IMR-90 (cell line): ENCODE measurements at regions not wholly inside any gene's neighbourhood (a gene's known extent, or its start where the extent isn't known, plus 50 kb on each side); places are given as distances from the start of the nearest gene placed in this dataset.

Experiments used
- ATAC-seq: fragments of 200-7000 bp; cut with Tn5 transposase; 2 replicates; pipeline ENCODE4 v1.9.1; 2020; ENCODE audit warnings: low read depth, mild to moderate bottlenecking, moderate library complexity
- BruUV-seq: library from RNA; stranded (reverse); fragments of 400-500 nt; replicated peaks from 2 replicates; lab custom pipeline; 2021; lab: Mats Ljungman, UMichigan
- CTCF ChIA-PET: fragments of 300-600 bp; formaldehyde crosslinking; extraction: SDS; loops from one replicate; lab custom pipeline; 2021; ENCODE audit warnings: antibody characterized with exemption; lab: Yijun Ruan, JAX
- POLR2A ChIA-PET: fragments of 300-600 bp; sonication (Branson Sonifier 250); formaldehyde crosslinking; loops from one replicate; lab custom pipeline; 2022; ENCODE audit warnings: antibody characterized with exemption; ENCODE audit not compliant: unreplicated experiment; lab: Charles Lee
- DNase-seq: peaks from one replicate; pipeline ENCODE4 v3.0.0; 2013
- H2AFZ ChIP-seq: replicated peaks from 2 replicates; pipeline ENCODE3; 2013; ENCODE audit warnings: low read length, mild to moderate bottlenecking; ENCODE audit not compliant: poor library complexity
- H2AK5ac ChIP-seq: 2 replicates; pipeline ENCODE4 v1.6.1; 2013; ENCODE audit warnings: low read depth, low read length, inconsistent platforms
- H2AK9ac ChIP-seq: replicated peaks from 2 replicates; pipeline ENCODE3; 2013; ENCODE audit warnings: mild to moderate bottlenecking, low read depth, low read length, moderate library complexity; ENCODE audit not compliant: poor library complexity
- H2BK120ac ChIP-seq: 2 replicates; pipeline ENCODE4 v1.6.1; 2013; ENCODE audit warnings: low read depth, low read length, inconsistent platforms
- H2BK15ac ChIP-seq: 3 replicates; pipeline ENCODE4 v1.6.1; 2013; ENCODE audit warnings: low read depth, low read length, inconsistent platforms
- H2BK20ac ChIP-seq: 2 replicates; pipeline ENCODE4 v1.6.1; 2013; ENCODE audit warnings: low read depth, mild to moderate bottlenecking, inconsistent platforms, low read length, moderate library complexity
- H2BK5ac ChIP-seq: 2 replicates; pipeline ENCODE4 v1.6.1; 2013; ENCODE audit warnings: mild to moderate bottlenecking, low read depth, low read length, inconsistent platforms; ENCODE audit not compliant: poor library complexity, severe bottlenecking
- H3K14ac ChIP-seq: replicated peaks from 2 replicates; pipeline ENCODE4 v1.6.1; 2013; ENCODE audit warnings: low read depth, low read length, inconsistent platforms
- H3K18ac ChIP-seq: 2 replicates; pipeline ENCODE4 v1.6.1; 2013; ENCODE audit warnings: low read depth, low read length, control low read depth
- H3K23ac ChIP-seq: 2 replicates; pipeline ENCODE4 v1.6.1; 2013; ENCODE audit warnings: low read depth, low read length, inconsistent platforms
- H3K27ac ChIP-seq: 2 replicates; pipeline ENCODE4 v1.5.1; 2013; ENCODE audit warnings: mild to moderate bottlenecking, control low read depth, low read length; ENCODE audit not compliant: insufficient read depth
- H3K27me3 ChIP-seq: 2 replicates; pipeline ENCODE4 v1.6.1; 2013; ENCODE audit warnings: low read length; ENCODE audit not compliant: control insufficient read depth, insufficient read depth
- H3K36me3 ChIP-seq: 2 replicates; pipeline ENCODE4 v1.6.1; 2013; ENCODE audit warnings: low read length, mixed read lengths; ENCODE audit not compliant: control insufficient read depth, insufficient read depth
- H3K4ac ChIP-seq: 2 replicates; pipeline ENCODE4 v1.6.1; 2013; ENCODE audit warnings: low read depth, low read length, inconsistent platforms
- H3K4me1 ChIP-seq: 2 replicates; pipeline ENCODE4 v1.6.1; 2013; ENCODE audit warnings: low read length, mixed read lengths; ENCODE audit not compliant: control insufficient read depth, insufficient read depth
- H3K4me2 ChIP-seq: 2 replicates; pipeline ENCODE4 v1.6.1; 2013; ENCODE audit warnings: low read depth, mild to moderate bottlenecking, control low read depth, low read length, moderate library complexity
- H3K4me3 ChIP-seq: 2 replicates; pipeline ENCODE4 v1.5.1; 2013; ENCODE audit warnings: low read depth, mild to moderate bottlenecking, control low read depth, low read length, moderate library complexity; ENCODE audit not compliant: insufficient read depth
- H3K56ac ChIP-seq: 2 replicates; pipeline ENCODE4 v1.6.1; 2013; ENCODE audit warnings: low read length, inconsistent platforms; ENCODE audit not compliant: insufficient read depth; ENCODE audit errors: extremely low read depth
- H3K79me1 ChIP-seq, 2 experiments: 2 replicates each; pipeline ENCODE4 v1.6.1; 2013; ENCODE audit warnings: low read length in 2 of 2, inconsistent platforms in 1 of 2, low read depth in 1 of 2
- H3K9ac ChIP-seq: 2 replicates; pipeline ENCODE4 v1.6.1; 2013; ENCODE audit warnings: low read depth, low read length, control low read depth
- H3K9me1 ChIP-seq: 2 replicates; pipeline ENCODE4 v1.6.1; 2013; ENCODE audit warnings: low read length, inconsistent platforms; ENCODE audit not compliant: insufficient read depth
- H3K9me3 ChIP-seq: 2 replicates; pipeline ENCODE4 v1.6.1; 2013; ENCODE audit warnings: low read length; ENCODE audit not compliant: control insufficient read depth, insufficient read depth
- H4K20me1 ChIP-seq: 2 replicates; pipeline ENCODE4 v1.6.1; 2013; ENCODE audit warnings: low read length, inconsistent platforms; ENCODE audit not compliant: insufficient read depth
- H4K5ac ChIP-seq: 2 replicates; pipeline ENCODE4 v1.6.1; 2013; ENCODE audit warnings: mild to moderate bottlenecking, low read depth, low read length, control low read depth
- H4K8ac ChIP-seq, 2 experiments: 2 replicates each; pipeline ENCODE4 v1.6.1; 2013; ENCODE audit warnings: low read depth in 2 of 2, low read length in 2 of 2, control low read depth in 1 of 2, inconsistent platforms in 1 of 2
- H4K91ac ChIP-seq: 2 replicates; pipeline ENCODE4 v1.6.1; 2013; ENCODE audit warnings: low read depth, low read length, inconsistent platforms; ENCODE audit not compliant: insufficient read depth
- CTCF ChIP-seq: conservative IDR thresholded peaks from 2 replicates; pipeline ENCODE4 v1.5.1; 2012; ENCODE audit warnings: mild to moderate bottlenecking, low read depth, low read length, improper control_type of control experiment
- MAFK ChIP-seq: IDR thresholded peaks from 2 replicates; pipeline ENCODE4 v1.6.1; 2012; ENCODE audit warnings: low read depth, low read length, improper control_type of control experiment
- POLR2A ChIP-seq: IDR thresholded peaks from 2 replicates; pipeline ENCODE4 v1.6.1; 2012; ENCODE audit warnings: mild to moderate bottlenecking, low read depth, low read length
- RAD21 ChIP-seq: IDR thresholded peaks from 2 replicates; pipeline ENCODE4 v1.6.1; 2012; ENCODE audit warnings: low read length, improper control_type of control experiment
- RFX5 ChIP-seq: IDR thresholded peaks from 2 replicates; pipeline ENCODE4 v1.8.0; 2012; ENCODE audit warnings: low read depth, mild to moderate bottlenecking, low read length, moderate library complexity
- WGBS, 2 experiments: methylation state at CpG; one replicate each; pipeline versions ENCODE4 v1.1.5 to v1.1.7; 2013; ENCODE audit warnings: missing lambda C conversion rate in 2 of 2; ENCODE audit not compliant: insufficient read length in 1 of 2; ENCODE audit errors: extremely low coverage in 2 of 2; 5-methylcytosine and 5-hydroxymethylcytosine counted together
- dilution Hi-C: fragments of 300-500 bp; cut with HindIII; formaldehyde crosslinking; loops from one replicate; pipeline ENCODE4 v1.14.3; 2018; ENCODE audit warnings: low sequenced_read_pairs; ENCODE audit not compliant: unreplicated experiment
- in situ Hi-C: fragments of 300-500 bp; cut with MboI; formaldehyde crosslinking; loops from 3 replicates; pipeline ENCODE4 v1.14.3; 2019; ENCODE audit warnings: low sequenced_read_pairs, inconsistent platforms, mixed read lengths
- intact Hi-C: fragments of 100-400 bp; cut with micrococcal nuclease; formaldehyde crosslinking; loops from 2 replicates; pipeline ENCODE4 v1.10.0; 2022

GRCh38 chr14:88085736-88086135 lies 80.8 kb downstream of the GPR65 start:
- Histone ChIP-seq H2BK15ac (no peak overlapping the region), H2BK5ac (no peak overlapping the region), H4K8ac (no peak overlapping the region), H3K9ac (no peak overlapping the region), H3K9me3 (no peaks in the 10 kb centered on the region), H2AK9ac (no peak overlapping the region), H2BK120ac (no peak overlapping the region), H3K4me3 (no peak overlapping the region), H2BK20ac (no peak overlapping the region), H3K4me1 (no peaks in the 10 kb centered on the region), H3K4me2 (no peak overlapping the region), H3K14ac (no peak overlapping the region), H3K27me3 (no peaks in the 10 kb centered on the region), H4K91ac (no peak overlapping the region), H4K20me1 (no peaks in the 10 kb centered on the region), H4K5ac (no peak overlapping the region), H2AK5ac (no peak overlapping the region), H3K56ac (no peak overlapping the region), H3K18ac (no peak overlapping the region), H2AFZ (no peak overlapping the region), H3K9me1 (no peaks in the 10 kb centered on the region), H3K36me3 (no peaks in the 10 kb centered on the region), H3K23ac (no peak overlapping the region), H3K27ac (no peak overlapping the region), H3K4ac (no peak overlapping the region), H3K79me1 (no peaks in the 10 kb centered on the region)
- ATAC-seq (no peak), DNase-seq (no peak)
- TF ChIP-seq CTCF, result no peak
- peak; percentile 85 for TF ChIP-seq MAFK
- no peak for TF ChIP-seq RAD21
- TF ChIP-seq POLR2A, result no peak
- no peak for TF ChIP-seq RFX5
- WGBS, 2 experiments, result no CpG with 5 or more reads among the region's 1 CpG
- POLR2A ChIA-PET, result no interaction called here
- in situ Hi-C loops, result no loop called here
- intact Hi-C loops, result no loop called here
- CTCF ChIA-PET, result no interaction called here
- dilution Hi-C loops, result no loop called here
- no TSS peak for BruUV-seq
